HG03280 (cell line): ENCODE measurements at regions not wholly inside any gene's neighbourhood (a gene's known extent, or its start where the extent isn't known, plus 50 kb on each side); places are given as distances from the start of the nearest gene placed in this dataset.

Experiments used
- ATAC-seq: cut with Tn5 transposase; IDR thresholded peaks from one replicate; pipeline ENCODE4 v1.9.1; 2021; ENCODE audit warnings: mild to moderate bottlenecking, moderate library complexity; ENCODE audit not compliant: unreplicated experiment

GRCh38 chr20:50297498-50298376 lies 107.1 kb downstream of the CEBPB start:
- no peak for ATAC-seq

DNA sequence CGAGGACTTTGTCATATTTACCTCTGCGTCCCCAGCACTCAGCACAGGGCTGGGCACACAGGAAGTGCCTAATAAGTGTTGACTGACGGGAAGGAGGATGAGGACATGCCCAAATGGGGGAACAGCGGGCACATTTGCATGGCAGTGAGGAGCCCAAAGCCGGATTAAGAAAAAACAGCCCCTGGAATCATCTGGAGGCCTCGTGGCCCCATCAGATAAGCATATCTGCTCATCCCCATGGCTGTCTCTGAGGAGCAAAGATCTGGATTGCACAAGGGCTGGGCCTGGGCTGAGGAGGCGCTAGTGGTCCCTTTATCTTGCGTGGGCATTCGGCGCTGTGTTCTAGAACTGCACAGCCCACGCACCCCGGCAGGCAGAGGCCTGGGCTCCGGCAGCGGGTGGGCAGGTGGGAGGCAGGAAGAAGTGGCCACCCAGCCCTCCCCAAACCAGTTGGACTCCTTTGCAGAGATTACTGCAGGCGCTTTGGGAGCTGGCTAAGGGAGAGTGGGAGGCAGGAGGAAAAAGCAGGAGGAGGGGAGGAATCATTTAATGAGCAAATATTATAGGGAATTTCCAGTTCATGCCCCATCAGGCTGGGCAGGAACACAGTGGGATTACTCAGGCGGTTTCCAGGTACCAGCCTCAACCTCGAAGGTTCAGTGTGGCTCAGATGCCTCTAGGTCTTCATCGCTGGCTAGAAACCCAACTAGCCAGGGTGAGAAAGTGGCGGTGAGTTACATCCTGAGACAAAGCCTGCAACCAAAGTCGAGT lies 108.1 kb downstream of the CEBPB start:
- no peak for ATAC-seq

DNA sequence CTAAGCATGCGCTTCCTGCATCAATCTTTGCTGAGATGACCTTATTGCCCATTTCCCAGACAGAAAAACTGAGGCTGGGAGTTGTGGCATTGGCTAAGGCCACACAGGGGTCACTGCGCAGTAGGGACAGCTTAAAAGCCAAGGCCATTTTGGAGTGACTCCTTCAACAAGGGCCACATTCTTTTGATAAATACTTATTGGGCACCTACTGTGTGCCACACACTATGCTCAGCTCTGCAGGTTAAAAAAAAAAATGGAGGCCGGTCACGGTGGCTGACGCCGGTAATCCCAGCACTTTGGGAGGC lies 108.6 kb downstream of the CEBPB start:
- no peak for ATAC-seq

- no peak for ATAC-seq
These were observed 110.5 kb downstream of the CEBPB start for GRCh38 chr20:50301165-50301564.

GRCh38 chr20:50301712-50302111 lies 111.1 kb downstream of the CEBPB start:
- no peak for ATAC-seq

DNA sequence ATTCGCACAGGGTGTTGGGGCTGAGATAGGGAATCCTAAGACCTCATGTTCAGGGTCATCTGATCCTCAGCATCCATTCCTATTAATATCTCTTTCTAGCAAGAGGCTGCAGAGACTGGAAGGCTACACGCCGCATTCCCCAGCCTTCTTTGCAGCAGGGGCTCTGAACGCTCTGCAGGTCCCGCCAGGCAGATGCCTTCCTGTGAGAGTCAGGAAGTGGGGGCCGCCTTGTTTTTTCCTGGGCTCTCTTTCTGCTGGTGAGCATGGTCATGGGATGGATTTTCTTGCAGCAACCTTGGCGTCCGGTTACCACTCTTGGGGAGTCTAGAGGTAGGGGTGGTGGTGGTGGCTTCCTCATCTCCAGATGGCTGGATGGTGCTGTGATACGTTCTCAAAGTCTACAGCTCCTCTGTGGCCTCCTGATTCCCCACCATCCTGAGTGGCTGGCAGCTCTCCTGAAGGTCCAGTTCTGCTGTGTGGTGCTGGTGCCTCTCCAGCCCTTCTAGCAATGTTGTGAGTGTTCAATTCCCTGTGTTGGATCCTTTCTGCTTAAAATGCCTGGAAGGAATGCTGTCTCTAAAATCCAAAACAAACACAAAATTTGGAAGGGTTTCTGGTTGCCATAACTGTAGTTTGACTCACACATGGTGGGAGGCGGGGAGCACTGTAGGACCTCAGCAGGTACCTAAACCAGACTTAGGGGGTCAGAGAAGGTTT lies 111.9 kb downstream of the CEBPB start:
- no peak for ATAC-seq

DNA sequence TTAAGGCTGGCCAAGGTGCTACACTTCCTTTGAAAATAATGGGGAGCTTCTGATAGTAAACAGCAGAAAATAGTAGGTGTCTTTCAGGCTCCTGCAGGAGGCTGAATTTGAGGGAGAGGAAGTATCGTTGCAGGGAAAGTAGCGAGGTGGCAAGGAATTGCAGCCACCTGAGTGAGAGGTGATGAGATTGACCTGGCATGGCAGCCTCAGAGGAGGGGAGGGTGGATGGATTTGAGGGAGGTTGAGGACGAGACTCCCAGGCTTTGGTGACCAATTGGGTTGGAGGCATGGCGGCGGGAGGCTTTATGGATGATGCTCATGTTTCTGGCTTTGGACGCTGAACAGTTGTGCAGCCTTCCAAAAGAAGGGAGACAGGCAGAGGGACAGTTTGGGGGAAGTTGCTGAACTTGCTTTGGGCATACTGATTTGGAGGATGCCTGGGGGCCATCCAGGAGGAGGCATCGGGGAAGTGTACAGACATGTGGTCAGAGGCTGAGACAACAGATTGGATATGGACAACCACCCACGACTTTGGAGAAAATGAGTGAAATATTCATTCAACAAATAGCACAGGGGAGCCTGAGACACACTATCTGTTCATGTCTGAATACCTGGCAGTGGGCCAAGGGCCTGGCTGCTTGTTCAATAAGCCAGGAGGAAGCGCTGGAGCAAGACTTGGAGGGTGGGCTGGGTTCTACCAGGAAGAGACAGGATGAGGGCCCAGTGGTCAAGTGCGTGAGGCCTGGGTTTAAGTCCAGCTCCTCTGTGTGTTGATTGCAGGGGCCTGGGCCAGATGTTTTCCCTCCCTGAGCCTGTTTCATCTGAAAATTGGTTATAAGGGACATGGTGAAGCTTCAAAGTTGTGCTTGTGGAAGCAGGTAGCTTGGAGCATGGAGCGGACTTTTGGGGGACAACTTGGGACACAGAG lies 113.2 kb downstream of the CEBPB start:
- no peak for ATAC-seq

DNA sequence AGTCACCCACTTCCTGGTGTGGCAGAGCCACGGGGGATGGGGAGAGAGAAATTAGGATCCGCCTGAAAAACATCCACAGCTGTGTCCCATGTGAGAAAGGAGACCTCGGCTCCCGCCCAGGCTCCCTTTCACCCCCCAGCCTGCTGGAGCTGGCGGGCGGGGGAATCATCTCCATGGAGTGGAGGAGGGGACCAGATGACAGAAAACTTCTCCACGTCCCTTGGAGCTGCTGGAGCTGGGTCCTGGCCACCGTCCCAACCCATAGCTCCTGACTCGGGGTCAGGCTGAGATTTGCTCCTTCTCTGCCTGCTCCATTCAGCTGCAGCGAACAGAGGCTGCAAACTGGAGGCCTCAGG lies 113.8 kb downstream of the CEBPB start:
- no peak for ATAC-seq

- no peak for ATAC-seq
These were observed 114.4 kb downstream of the CEBPB start for GRCh38 chr20:50304923-50305635.

- no peak for ATAC-seq
These were observed 115.2 kb downstream of the CEBPB start for GRCh38 chr20:50305636-50306477.

GRCh38 chr20:50306478-50307423 lies 116.1 kb downstream of the CEBPB start:
- no peak for ATAC-seq

- no peak for ATAC-seq
These were observed 117.5 kb downstream of the CEBPB start for GRCh38 chr20:50308166-50308512.

DNA sequence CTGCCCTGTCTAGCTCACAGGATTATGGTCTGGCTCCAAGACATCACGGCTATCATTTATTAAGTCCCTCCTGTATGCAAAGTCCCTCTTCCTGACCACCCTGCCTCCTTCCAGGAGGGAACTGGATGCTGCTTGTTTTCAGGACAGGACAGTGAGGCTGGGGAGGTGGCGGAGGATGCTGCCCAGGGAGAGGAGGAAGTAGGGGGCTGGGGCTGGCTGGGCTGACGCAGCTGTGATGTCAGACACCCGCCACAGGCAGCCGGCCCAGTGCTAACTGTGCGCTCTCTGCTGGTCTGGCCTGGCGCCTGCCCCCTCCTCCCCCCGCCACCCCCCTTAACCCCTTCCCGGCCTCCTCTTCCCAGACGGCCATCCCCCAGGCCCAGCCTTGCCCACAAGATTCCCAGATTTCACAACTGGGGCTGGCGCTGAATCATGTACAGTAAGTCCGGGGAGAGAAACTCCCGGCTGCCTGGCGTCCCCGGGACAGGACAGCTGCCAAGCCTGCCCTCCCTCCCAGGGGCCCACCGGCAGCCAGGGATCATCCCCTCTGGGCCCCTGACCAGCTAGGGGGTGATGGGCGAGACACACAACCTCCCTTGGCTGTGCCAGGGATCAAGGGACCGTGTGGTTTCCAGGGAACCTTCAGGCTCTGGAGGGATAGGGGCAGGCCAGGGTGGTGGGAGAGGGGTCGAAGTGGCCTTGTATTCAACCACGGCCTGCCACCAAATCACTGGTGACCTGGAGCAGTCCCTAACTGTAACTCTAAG lies 118.1 kb downstream of the CEBPB start:
- no peak for ATAC-seq

DNA sequence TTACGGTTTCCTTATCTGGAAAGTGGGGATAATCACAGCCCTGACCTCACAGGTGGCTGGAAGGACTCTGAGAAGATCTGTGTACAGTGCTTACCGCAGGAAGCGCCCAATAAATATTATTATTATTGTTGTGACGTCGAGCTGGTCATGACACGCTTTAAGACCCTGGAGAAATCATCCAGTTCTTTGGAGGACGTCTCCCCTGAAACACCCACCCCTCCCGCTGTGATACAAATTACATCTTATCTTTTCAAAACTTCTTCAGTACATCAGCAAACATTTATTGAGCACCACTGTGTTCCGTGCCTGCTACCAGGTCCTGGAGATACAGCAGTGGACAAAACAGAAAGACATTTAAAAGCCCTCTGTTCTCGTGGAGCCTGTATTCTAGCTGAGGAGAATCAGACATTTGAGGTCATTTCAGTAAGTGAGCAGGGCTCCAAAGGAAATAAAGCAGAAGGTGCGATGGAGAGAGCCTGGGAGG lies 118.7 kb downstream of the CEBPB start:
- ATAC-seq, result no peak

DNA sequence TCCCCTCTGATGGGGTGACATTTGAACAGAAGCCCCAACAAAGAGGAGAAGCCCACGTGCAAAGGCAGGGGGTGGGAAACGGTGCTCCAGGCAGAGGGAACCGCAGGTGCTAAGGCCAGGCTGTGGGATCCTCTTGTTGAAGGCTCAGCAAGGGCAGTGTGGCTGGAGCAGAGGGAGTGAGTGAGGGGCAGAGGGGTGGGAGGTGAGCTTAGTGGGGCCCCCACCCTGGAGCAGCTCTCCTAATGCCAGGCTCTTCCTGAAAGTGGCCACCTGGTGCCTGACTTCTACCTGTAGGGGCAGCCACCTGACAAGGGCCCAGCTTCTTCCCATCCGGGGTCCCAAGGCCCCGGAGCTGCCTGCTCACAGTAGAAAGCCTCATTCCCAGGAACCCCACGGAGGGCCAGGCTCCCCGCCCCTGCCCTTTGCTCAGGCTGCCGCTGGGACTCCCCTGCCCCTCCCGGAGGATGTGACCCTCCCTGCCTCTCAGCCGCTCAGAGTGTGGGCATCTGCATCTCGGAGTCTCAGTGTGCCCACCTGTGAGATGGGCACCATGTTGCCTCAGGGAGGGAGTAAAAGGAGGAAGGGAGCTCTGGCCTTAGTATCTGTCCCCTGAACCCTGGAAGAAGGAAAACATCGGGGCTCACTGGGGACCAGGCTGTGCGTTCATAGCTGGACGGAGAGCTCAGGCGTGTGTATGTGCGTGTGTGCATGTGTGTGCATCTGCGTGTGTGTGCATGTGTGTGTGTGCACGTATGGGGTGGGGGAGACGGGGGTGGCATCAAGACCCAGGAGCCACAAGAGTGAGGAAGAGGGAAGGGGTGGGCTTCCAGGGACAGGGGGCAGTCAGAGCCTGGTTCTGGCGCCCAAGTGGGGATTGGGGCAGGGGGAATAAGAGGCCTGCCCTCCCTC lies 119.4 kb downstream of the CEBPB start:
- no peak for ATAC-seq

- ATAC-seq, result no peak
These were observed 120.0 kb downstream of the CEBPB start for GRCh38 chr20:50310673-50311051.
